Transverse colon (tissue), 4 donors: ENCODE measurements at regions not wholly inside any gene's neighbourhood (a gene's known extent, or its start where the extent isn't known, plus 50 kb on each side); places are given as distances from the start of the nearest gene placed in this dataset.
"Not testable (repeated sequence)": the region's sequence is repeated elsewhere in the genome, so short reads cannot be mapped to it uniquely, and the experiment has no call there.

Source experiments
- DNase-seq: peaks from one replicate; pipeline ENCODE4 v3.0.0-alpha.2; 2019
- H3K27ac ChIP-seq, 4 donors: fragments of 200-600 bp; sonication (generic); 2 replicates each; pipeline ENCODE4 v1.5.1; 2016 to 2018; ENCODE audit warnings: inconsistent platforms in 4 of 4
- H3K27me3 ChIP-seq: fragments of 200-600 bp; sonication (generic); 2 replicates; pipeline ENCODE4 v1.5.1; 2017; ENCODE audit warnings: inconsistent platforms
- H3K36me3 ChIP-seq, 4 donors: fragments of 200-600 bp; sonication (generic); 2 replicates each; pipeline ENCODE4 v1.5.1; 2017 to 2019; ENCODE audit warnings: inconsistent platforms in 4 of 4
- H3K4me1 ChIP-seq, 4 donors: fragments of 200-600 bp; sonication (generic); 2 replicates each; pipeline ENCODE4 v1.5.1; 2017 to 2020; ENCODE audit warnings: inconsistent platforms in 4 of 4
- H3K4me3 ChIP-seq, 4 donors: fragments of 200-600 bp; sonication (generic); 1 replicate in 1 of 4; 2 replicates in 3 of 4; pipeline versions ENCODE4 v1.5.1 to v1.6.1; 2017 to 2019; ENCODE audit warnings: inconsistent platforms in 4 of 4
- H3K9me3 ChIP-seq, 2 donors: fragments of 200-600 bp; sonication (generic); 2 replicates each; pipeline ENCODE4 v1.5.1; 2017 to 2019; ENCODE audit warnings: inconsistent platforms in 2 of 2
- CTCF ChIP-seq, 5 experiments: fragments of 200-600 bp in 3 of 5; fragments of 450-650 bp in 2 of 5; sonication (generic) in 3 of 5; IDR thresholded peaks; 1 replicate in 2 of 5; 2 replicates in 3 of 5; pipeline ENCODE4 v1.5.1; 2016 to 2017; ENCODE audit warnings: antibody characterized with exemption in 5 of 5, inconsistent platforms in 3 of 5, mild to moderate bottlenecking in 2 of 5, moderate library complexity in 1 of 5
- EP300 ChIP-seq: sonication (generic); formaldehyde crosslinking; IDR thresholded peaks from one replicate; pipeline ENCODE4 v1.6.1; 2017; ENCODE audit warnings: antibody characterized with exemption, low read depth
- POLR2A ChIP-seq: fragments of 450-650 bp; IDR thresholded peaks from one replicate; pipeline ENCODE4 v1.6.1; 2016; ENCODE audit warnings: antibody characterized with exemption, mild to moderate bottlenecking, moderate library complexity
- POLR2AphosphoS5 ChIP-seq, 3 donors: sonication (generic); formaldehyde crosslinking; IDR thresholded peaks; one replicate each; pipeline ENCODE4 v1.6.1; 2016; ENCODE audit warnings: antibody characterized with exemption in 3 of 3
- WGBS, 2 donors: methylation state at CpG; one replicate each; pipeline ENCODE4 v1.1.5; 2018; ENCODE audit warnings: low coverage in 1 of 2; 5-methylcytosine and 5-hydroxymethylcytosine counted together
- in situ Hi-C, 4 donors: fragments of 200-750 bp; cut with MboI; loops; one replicate each; pipeline versions ENCODE4 v1.15.0 to v1.15.1; 2017; ENCODE audit warnings: low sequenced_read_pairs in 3 of 4, low pct_ligation_motif_present in 1 of 4, low pct_unique_long_range_greater_than_20kb in 1 of 4
- intact Hi-C: fragments of 100-400 bp; cut with DNase I; formaldehyde crosslinking; loops from one replicate; pipeline ENCODE4 v1.15.1; 2023; ENCODE audit warnings: low total_unique reads

- TF ChIP-seq POLR2AphosphoS5 (IDR thresholded peaks at IDR 0.05), result no peak
- no peak for TF ChIP-seq POLR2A
- TF ChIP-seq EP300, result no peak
- no peak for TF ChIP-seq CTCF (IDR thresholded peaks at IDR 0.05)
- in situ Hi-C loops, result no loop called here
Observed at GRCh38 chr3:59499000-59499399, 449.2 kb upstream of the CFAP20DC start.

GRCh38 chr3:59496250-59496649, 446.4 kb upstream of the CFAP20DC start:
- no peaks in the 10 kb centered on the region for H3K4me1 ChIP-seq
- TF ChIP-seq EP300 (no peak), POLR2A (no peak), CTCF (IDR thresholded peaks at IDR 0.05) (no peak), POLR2AphosphoS5 (IDR thresholded peaks at IDR 0.05) (no peak)
- no peak overlapping the region for H3K27ac ChIP-seq
- H3K9me3 ChIP-seq, result no peaks in the 10 kb centered on the region
- H3K27me3 ChIP-seq, result no peaks in the 10 kb centered on the region
- no peak for DNase-seq
- H3K4me3 ChIP-seq, result no peak overlapping the region
- no peaks in the 10 kb centered on the region for H3K36me3 ChIP-seq
- in situ Hi-C loops (no loop called here), intact Hi-C loops (no loop called here)
- WGBS, 2 donors, result 76 to 86% methylated on average over 5 of the region's 5 CpGs

More at GRCh38 chr3:59499000-59499399, 449.2 kb upstream of the CFAP20DC start:
- DNase-seq, result no peak
- H3K36me3 ChIP-seq, result no peaks in the 10 kb centered on the region
- WGBS, 2 donors, result 91 to 93% methylated on average over 9 to 15 of the region's 15 CpGs
- H3K9me3 ChIP-seq, result no peaks in the 10 kb centered on the region
- no peak overlapping the region for H3K27ac ChIP-seq
- intact Hi-C loops, result no loop called here
- H3K4me3 ChIP-seq, result no peak overlapping the region
- H3K4me1 ChIP-seq, result no peaks in the 10 kb centered on the region
- H3K27me3 ChIP-seq, result no peaks in the 10 kb centered on the region

GRCh38 chr3:59494969-59495368, 445.1 kb upstream of the CFAP20DC start:
- 88% methylated on average over 1 of the region's 1 CpG; no CpG with 5 or more reads in 1 of the 2 donors for WGBS, 2 donors

GRCh38 chr3:59486520-59486919, 436.7 kb upstream of the CFAP20DC start:
- no peak for DNase-seq
- intact Hi-C loops, result no loop called here
- 64 to 78% methylated on average over 3 of the region's 3 CpGs for WGBS, 2 donors
- no peak overlapping the region for H3K27ac ChIP-seq
- H3K9me3 ChIP-seq, result no peaks in the 10 kb centered on the region
- no peak for TF ChIP-seq EP300
- TF ChIP-seq POLR2AphosphoS5 (IDR thresholded peaks at IDR 0.05), result no peak
- no peak for TF ChIP-seq POLR2A
- no peak for TF ChIP-seq CTCF (IDR thresholded peaks at IDR 0.05)
- no peaks in the 10 kb centered on the region for H3K36me3 ChIP-seq
- no peaks in the 10 kb centered on the region for H3K27me3 ChIP-seq
- no peaks in the 10 kb centered on the region for H3K4me1 ChIP-seq
- in situ Hi-C loops, result no loop called here
- no peak overlapping the region for H3K4me3 ChIP-seq

More at GRCh38 chr3:59494969-59495368, 445.1 kb upstream of the CFAP20DC start:
- DNase-seq, H3K27ac ChIP-seq, H3K27me3 ChIP-seq, H3K9me3 ChIP-seq, H3K36me3 ChIP-seq, H3K4me3 ChIP-seq, intact Hi-C loops, H3K4me1 ChIP-seq, in situ Hi-C loops: not testable (repeated sequence)

GRCh38 chr3:59483191-59483590, 433.4 kb upstream of the CFAP20DC start:
- Histone ChIP-seq H3K27me3 (no peaks in the 10 kb centered on the region), H3K36me3 (no peaks in the 10 kb centered on the region), H3K27ac (no peak overlapping the region), H3K4me3 (no peak overlapping the region), H3K9me3 (no peaks in the 10 kb centered on the region), H3K4me1 (no peaks in the 10 kb centered on the region)
- intact Hi-C loops, result no loop called here
- 89 to 94% methylated on average over 3 of the region's 3 CpGs for WGBS, 2 donors
- no peak for DNase-seq
- in situ Hi-C loops, result no loop called here
- no peak for TF ChIP-seq POLR2AphosphoS5 (IDR thresholded peaks at IDR 0.05)
- TF ChIP-seq CTCF (IDR thresholded peaks at IDR 0.05), result no peak
- TF ChIP-seq POLR2A, result no peak
- TF ChIP-seq EP300, result no peak
